HG03064 (cell line): ENCODE measurements at regions not wholly inside any gene's neighbourhood (a gene's known extent, or its start where the extent isn't known, plus 50 kb on each side); places are given as distances from the start of the nearest gene placed in this dataset.

ENCODE experiments used
- ATAC-seq: cut with Tn5 transposase; IDR thresholded peaks from one replicate; pipeline ENCODE4 v1.9.1; 2021; ENCODE audit warnings: low read depth; ENCODE audit not compliant: unreplicated experiment

DNA sequence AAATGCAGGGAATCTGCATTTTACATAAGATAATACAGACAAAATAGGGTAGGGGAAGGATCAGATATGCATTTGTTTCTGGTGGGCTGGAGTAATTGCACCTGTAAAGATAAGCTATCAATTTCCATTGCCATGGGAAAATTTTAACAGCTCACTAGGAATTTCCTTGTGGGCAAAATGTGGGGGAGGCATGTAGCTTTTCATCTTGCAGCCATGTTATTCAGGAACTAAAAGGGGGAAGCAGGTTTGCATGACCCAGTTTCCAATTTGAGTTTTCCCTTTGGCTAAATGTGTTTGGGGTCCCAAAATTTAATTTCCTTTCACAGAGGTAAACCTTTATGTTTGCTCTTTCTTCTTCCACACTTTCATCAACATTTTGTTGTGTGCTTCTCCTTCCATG lies 624.4 kb downstream of the NYAP2 start:
- no peak for ATAC-seq

DNA sequence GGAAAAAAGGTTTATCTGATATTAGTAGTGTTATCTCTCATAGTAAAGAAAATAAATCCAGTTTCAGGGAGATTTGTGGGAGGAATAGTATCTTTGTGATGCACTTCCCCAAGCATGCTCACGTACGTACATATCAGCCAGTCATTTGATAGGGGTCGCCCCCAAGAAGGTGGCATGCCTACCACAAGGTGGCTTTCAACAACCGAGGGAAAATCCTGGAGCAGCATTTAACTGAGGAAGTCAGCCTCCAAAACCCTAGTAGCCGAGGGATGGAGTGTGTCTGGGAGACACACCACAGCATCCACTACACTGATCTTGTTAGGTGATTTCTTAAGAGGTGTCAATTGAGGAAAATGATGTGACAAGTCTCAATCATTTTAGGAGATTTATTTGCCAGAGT lies 623.9 kb downstream of the NYAP2 start:
- no peak for ATAC-seq

DNA sequence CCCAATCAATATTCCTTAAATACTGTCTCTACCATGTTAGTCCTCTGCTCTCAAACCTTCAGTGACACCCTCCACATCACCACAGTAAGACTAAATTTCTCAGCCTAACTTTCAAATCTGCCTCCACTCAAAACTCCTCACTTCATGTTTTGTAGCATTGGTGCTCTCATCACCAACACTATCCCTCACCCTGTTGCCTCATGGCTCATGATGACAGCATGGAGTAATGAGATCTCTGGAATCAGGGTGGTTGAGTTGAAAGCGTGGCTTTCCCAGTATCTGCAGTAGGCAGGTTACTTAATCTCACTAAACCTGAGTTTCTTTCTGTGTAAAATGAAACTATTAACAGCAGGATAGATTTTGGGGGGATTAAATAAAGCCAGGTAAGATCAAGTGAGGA lies 621.4 kb downstream of the NYAP2 start:
- ATAC-seq = no peak

DNA sequence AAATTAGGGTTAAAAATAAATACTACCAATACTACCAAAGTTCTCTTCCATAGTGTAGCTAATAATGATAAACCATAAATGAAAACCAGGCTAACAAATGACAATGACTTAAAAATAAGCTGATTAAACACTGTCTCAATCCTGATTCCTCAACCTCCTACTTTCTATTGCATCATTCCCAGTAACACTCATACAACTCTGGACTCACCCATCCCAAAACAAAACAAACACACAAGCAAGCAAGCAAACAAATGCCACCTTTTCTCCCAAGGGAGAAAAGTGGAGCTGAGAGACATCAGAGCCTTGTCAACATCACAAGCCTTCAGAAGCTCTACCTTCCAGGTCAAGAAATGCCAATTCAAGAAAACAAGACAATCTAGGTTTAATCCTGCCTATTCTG lies 620.7 kb downstream of the NYAP2 start:
- no peak for ATAC-seq

DNA sequence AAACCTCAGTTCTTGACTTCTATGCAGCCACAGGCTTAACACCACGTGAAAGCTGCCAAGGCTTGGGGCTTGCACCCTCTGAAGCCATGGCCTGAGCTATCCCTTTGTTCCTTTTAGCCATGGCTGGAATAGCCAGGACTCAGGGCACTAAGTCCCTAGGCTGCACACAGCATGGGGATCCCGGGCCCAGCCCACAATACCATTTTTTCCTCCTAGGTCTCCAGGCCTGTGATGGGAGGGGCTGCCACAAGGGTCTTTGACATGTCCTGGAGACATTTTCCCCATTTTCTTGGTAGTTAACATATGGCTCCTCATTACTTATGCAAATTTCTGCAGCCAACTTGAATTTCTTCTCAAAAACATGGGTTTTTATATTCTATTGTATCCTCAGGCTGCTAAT lies 619.1 kb downstream of the NYAP2 start:
- no peak for ATAC-seq

DNA sequence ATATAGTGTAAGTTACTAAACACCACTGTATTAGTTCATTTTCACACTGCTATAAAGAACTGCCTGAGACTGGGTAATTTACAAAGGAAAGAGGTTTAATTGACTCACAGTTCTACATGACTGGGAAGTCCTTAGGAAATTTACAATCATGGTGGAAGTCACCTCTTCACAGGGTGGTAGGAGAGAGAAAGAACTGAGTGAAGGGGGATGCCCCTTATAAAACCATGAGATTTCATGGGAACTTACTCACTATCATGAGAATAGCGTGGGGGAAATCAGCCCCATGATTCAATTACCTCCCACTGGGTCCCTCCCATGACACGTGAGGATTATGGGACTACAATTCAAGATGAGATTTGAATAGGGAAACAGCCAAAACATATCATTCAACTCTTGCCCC lies 618.0 kb downstream of the NYAP2 start:
- no peak for ATAC-seq

DNA sequence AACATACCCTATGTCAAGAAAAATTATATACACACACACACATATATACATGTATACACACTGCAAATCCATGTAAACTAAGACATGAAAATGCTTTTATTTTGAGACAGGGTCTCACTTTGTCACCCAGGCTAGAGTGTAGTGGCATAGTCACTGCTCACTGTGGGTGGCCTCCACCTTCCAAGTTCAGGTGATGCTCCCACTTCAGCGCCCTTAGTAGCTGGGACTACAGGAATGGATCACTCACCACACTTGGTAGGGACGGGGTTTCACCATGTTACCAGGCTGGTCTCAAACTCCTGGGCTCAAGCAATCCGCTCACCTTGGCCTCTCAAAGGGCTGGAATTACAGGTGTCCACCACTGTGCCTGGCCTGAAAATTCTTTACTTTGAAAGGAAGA lies 617.6 kb downstream of the NYAP2 start:
- ATAC-seq = no peak

DNA sequence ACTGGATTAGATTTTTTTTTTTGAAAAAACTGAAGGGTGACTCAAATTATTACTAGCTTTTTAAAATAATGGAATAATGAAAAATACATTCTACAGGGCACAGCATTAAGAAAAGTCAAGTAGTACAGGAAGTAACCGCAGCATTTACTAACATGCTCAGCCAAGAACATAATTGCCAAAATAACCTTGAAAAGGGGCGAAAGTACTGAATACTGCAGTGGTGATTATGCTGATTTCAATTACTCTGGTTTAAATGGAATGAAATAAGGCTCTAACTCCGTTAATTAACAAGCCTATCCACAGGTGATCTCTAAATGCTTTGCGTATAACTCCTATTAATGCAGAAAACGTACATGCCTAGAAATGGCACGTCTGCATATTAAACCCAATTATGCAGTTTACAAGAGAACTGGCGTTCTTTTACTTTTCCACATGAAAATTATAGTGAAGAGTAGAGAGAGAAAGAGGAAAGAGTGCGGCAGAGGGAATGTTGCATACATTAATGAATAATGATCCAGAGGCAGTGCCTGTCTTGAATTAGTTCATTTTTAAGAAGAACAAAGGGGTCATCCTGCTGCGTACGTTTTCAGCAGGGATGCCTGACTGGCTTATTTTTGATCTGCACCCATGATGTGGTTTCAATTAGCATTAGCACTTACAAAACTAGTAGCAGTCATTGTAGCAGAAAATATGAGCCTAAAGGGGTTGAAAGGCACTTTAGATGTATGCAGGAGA lies 612.4 kb downstream of the NYAP2 start:
- no peak for ATAC-seq

DNA sequence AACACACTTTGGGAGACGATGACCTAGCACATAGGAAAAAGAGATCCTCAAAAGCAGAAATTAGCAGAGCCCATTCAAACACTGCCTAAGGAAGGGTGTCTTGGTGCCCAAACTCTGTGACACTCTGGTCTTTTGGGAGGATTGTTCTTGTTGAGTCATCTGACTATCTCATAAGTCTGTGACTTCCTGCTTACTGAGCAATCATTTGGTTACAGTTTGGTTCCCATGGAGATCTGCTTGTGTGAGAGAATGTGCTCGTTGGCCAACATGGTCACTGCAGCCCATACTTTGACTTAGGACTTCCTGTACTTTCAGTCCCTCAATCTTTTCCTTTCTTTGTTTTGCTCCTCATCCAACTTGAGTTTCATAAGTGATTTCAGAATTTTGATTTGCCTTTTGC lies 602.9 kb downstream of the NYAP2 start:
- no peak for ATAC-seq

DNA sequence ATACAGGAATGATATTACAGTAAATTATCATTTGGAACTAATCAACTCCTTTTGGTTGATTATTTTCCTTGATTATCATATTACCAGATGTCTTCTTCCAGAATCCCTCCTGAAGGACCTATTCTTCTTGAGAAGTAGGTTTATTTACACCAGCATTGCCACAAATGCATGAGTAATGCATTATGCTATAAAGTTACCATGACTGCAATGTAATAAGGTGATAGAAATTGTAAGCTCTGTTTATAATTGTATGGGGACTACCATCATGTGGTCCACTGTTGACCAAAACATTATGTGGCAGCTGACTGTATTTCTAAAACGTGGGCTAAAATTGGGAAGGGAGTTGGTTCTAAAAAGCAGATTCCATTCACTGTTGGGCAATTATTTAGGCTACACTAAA lies 602.2 kb downstream of the NYAP2 start:
- no peak for ATAC-seq

DNA sequence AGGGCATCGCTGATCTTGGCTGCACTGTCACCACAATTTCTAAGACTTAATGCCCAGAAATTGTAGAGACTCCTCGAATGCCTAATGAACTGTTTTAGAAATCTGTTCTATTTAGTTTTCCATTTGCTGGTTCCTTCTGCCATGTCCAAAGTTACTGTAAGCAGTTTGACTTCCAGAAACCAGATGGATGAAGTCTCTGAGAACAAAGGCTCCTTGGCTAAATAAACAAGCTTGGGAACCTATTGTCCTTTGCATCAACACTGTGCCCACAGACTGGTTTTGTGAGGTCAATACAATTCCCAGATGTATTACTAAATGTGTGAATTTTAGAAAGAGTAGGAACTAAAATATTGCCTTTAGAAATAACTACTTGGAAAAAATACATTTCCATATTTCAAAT lies 600.2 kb downstream of the NYAP2 start:
- no peak for ATAC-seq

DNA sequence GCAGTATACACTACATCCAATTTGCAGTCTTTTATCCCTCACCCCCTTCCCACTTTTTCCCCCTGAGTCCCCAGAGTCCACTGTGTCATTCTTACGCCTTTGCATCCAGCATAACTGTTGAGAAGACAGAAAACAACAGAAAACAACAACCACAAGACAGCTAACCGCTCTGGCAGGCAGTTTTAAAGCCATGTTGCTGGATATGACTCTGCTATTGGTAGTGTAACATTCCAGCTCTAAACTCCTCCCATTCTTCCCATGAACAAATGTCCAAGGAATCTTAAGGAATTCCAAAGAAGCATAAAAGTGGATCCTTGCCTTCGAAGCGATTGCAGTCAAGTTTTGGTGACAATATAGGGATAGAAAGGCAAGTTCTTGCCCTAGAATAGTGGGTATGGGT lies 599.1 kb downstream of the NYAP2 start:
- no peak for ATAC-seq

DNA sequence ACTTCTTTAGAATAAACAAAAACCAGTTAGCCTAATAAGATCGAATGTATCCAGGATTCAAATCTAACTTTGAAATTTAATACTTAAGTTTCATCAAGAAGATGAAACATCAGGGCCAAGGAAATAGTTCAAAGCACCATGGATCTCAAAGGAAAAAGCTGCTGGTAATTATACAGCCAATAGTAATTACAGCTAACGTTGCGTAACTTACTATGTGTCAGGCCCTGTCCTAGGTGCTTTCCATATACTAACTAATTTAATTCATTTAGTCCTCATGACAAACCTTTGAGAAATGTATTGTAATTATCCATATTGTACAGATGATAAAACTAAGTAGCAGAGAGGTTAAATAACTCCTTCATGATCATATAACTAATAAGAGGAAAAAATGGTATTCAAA lies 598.6 kb downstream of the NYAP2 start:
- ATAC-seq = no peak

DNA sequence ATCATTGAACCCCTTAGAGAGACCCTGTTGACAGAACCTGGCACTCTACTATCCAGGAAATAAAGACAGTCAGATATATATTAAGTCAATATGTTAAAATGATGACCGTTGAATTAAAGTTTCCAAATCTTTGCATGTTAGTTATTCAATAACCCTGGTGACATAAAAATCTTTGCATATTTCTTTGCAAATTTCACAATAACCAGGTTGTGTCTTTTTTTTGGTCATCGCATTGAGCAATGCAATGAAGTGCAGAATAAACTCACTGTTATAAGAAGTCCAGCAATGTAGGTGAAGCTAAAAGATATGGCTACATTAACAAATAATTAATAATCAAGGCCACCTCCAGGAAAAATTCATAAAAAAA lies 596.9 kb downstream of the NYAP2 start:
- no peak for ATAC-seq

DNA sequence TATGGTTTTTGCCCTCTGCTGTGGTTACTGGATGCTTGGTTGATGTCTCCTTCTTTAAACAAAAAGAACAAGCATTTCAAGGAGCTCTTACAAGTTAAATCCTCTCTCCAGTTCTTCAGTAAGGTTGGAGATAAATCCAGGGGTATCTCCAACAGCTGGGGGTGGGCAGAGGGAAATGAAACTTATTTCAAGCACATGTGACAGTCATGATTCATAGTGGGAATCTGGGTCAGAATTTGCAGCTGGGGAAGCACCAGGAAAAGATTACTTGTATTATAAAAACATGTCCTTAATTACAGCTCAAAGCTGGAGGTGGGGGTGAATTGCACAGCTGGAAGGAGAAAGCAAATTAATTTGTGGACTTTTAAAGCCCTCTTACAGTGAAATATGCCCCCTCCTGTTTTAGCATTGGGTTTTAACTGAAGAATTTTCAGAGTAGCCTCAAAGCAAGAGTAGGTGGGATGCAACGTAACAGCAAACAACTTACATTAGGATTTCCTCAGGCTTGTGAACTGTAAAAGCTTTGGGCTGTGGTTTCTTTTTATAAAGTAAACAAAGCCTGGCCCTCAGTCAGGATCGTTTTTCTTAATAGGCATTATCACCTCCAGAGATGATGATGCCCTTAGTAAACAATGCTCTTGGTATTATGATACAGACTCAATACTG lies 596.4 kb downstream of the NYAP2 start:
- ATAC-seq = no peak

DNA sequence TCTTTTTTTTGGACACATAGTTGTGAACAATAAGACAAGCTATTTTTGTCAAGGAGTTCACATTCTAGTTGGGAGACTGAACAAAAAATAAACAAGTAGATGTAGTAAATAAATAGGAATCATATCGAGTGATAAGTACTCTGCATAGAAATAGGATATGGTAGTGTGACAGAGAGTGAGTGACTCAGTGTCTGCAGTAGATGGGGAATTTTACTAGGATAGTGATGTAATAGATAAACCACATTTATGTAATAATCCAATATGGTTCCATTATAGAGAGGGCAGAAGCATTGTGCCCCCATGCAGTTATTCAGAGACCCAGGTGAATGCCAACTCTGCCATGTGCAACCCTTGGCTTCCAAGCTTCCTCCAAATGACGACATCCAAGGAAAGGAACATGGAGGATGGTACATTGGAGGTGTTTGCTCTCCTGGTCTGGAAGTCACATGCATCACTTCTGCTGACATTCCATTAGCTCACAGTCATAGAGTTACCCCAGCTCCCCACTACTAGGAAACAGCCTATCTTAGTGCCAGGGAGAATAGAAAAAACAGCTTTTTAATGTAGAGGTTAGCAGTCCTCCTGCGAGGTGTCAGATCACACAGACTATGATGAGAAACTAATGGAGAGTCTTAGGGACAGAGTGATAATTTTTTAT lies 595.4 kb downstream of the NYAP2 start:
- ATAC-seq = no peak

DNA sequence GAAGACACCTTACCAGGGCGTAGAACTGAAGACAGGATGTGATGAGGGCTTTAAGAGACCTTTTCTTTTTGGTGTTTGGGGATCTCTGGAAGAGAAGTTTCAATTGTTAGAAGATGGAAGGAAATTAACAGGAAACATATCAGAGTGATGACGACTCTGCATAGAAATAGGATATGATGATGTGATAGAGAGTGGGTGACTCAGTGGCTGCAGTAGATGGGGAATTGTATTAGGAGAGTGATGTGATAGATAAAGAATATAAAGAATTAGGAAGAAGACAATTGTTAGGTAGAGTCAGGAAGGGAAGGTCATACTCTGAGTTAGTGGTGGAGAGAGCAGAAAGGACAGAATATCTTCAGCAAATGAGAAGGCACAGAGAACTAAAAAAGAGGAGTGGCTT lies 593.9 kb downstream of the NYAP2 start:
- no peak for ATAC-seq

DNA sequence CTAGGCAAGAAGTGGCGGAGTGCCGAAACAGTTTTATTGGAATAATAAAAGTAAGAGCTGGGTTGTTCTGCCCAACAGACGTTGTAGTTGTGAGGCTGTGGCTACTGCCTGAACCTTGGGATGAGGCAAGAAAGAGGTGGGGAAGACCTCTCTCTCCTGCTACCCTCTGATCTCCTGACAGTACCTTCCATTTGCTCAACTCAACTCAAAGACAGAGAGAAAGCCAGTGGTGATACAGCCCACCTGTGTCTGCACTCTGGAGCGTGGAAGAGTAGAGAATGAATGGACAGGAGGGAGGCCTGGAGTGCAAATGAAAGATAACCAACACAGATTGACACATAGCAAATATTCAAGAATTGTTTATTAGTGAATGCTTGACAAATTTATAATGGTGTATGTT lies 590.3 kb downstream of the NYAP2 start:
- ATAC-seq = no peak

DNA sequence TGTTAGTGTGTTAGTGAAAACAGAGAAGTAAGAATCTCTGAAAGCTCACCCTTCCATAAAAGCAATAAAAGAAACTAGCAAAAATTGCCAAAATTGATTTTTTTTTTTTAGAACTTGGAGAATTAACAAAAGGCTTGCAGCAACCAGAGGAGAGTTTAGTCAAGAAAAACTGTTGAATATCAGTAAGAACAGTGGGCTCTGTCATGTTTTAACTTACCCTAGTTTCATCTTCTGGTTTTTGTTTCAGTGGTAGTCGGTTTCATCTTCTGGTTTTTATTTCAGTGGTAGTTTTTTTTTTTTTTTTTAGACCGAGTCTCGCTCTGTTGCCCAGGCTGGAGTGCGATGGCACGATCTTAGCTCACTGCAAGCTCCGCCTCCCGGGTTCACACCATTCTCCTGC lies 580.9 kb downstream of the NYAP2 start:
- no peak for ATAC-seq

DNA sequence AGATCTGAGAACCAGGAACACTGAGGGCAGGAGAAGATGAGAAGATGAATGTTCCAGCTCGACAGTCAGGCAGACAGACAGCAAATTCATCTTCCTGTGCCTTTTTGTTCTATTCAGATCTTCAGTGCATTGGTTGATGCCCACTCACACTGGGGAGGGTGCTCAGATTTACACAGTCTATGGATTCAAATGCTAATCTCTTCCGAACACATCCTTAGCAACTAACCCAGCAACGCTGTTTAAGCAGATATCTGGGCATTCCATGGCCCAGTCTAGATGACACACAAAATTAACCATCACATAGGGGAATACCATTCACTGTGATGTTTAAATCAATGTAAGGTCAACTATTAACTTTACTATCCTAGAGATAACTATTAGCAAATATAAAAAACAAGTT lies 571.9 kb downstream of the NYAP2 start:
- no peak for ATAC-seq

DNA sequence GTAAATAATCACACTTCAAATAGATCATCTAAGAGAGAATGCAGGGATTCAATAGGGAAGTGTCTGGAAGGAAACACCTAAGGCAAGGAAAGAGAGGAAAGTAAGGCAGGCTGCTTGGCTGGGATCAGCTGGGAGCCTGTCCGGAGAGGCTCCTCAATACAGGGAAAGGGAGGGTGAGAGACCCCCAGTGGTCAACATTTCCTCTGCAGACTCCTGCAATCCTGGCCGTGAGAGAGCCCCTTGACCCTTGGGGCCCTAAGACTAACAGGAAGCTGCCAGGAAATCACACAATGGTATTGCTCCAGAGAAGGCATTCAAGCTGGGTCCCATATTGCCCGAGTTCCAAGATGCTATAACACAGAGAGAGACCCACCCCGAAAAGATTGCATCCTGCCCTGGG lies 549.4 kb downstream of the NYAP2 start:
- no peak for ATAC-seq

DNA sequence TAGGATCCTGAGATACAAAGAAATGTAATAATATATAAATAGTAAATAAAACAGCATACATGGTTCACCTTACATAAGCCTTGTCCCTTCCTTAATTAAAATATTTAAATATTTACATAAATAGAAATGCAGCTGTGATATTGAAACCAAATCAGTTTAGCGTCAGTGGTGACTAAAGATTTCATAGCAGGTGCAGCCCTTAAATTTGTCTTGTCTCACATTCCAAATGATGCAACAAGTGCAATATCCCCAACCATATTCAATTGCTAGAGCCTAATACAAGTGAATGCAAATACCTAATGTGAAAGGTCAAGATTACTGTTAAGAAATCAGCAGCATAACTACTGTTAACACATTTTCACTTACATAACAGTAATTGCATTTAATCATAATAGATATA lies 539.5 kb downstream of the NYAP2 start:
- no peak for ATAC-seq
